GM12864 (cell line): ENCODE measurements at regions not wholly inside any gene's neighbourhood (a gene's known extent, or its start where the extent isn't known, plus 50 kb on each side); places are given as distances from the start of the nearest gene placed in this dataset.

ENCODE experiments used
- DNase-seq: peaks from one replicate; pipeline ENCODE4 v3.0.0-alpha.2; 2011; ENCODE audit warnings: low read depth
- H3K4me3 ChIP-seq: 2 replicates; pipeline ENCODE4 v1.5.1; 2011; ENCODE audit warnings: mild to moderate bottlenecking, low read depth, low read length, control low read depth
- CTCF ChIP-seq: IDR thresholded peaks from 2 replicates; pipeline ENCODE4 v1.5.1; 2011; ENCODE audit warnings: low read depth, mild to moderate bottlenecking, moderate library complexity, low read length, control low read depth, inconsistent platforms; ENCODE audit errors: missing control alignments

GRCh38 chr12:87303396-87304012 is 725.7 kb downstream of the C12orf50 start:
- DNase-seq = no peak
- no peak for TF ChIP-seq CTCF
- H3K4me3 ChIP-seq = no peak overlapping the region

GRCh38 chr12:87302126-87302745 is 727.0 kb downstream of the C12orf50 start:
- DNase-seq = no peak
- no peak for TF ChIP-seq CTCF
- no peak overlapping the region for H3K4me3 ChIP-seq

- no peak for TF ChIP-seq CTCF
- no peak overlapping the region for H3K4me3 ChIP-seq
- DNase-seq = no peak
Measured at GRCh38 chr12:87290505-87290904, 738.7 kb downstream of the C12orf50 start.

GRCh38 chr12:87283886-87284285 is 745.3 kb downstream of the C12orf50 start:
- no peak for DNase-seq
- TF ChIP-seq CTCF = no peak
- H3K4me3 ChIP-seq = no peak overlapping the region

GRCh38 chr12:87283111-87283510 is 746.1 kb downstream of the C12orf50 start:
- no peak overlapping the region for H3K4me3 ChIP-seq
- DNase-seq = no peak

GRCh38 chr12:87280893-87281292 is 748.3 kb downstream of the C12orf50 start:
- TF ChIP-seq CTCF = no peak
- no peak for DNase-seq
- no peak overlapping the region for H3K4me3 ChIP-seq

More at GRCh38 chr12:87283111-87283510, 746.1 kb downstream of the C12orf50 start:
- no peak for TF ChIP-seq CTCF

- no peak overlapping the region for H3K4me3 ChIP-seq
- no peak for DNase-seq
- TF ChIP-seq CTCF = no peak
Measured at GRCh38 chr12:87280356-87280755, 748.8 kb downstream of the C12orf50 start.
